ENCODE measurements at regions not wholly inside any gene's neighbourhood (a gene's known extent, or its start where the extent isn't known, plus 50 kb on each side); places are given as distances from the start of the nearest gene placed in this dataset.
"Not testable (repeated sequence)": the region's sequence is repeated elsewhere in the genome, so short reads cannot be mapped to it uniquely, and the experiment has no call there.

GRCh38 chr5:44756097-44756496 lies 52.6 kb upstream of the MRPS30 start:
- DNase-seq (ENCODE audit: low read depth), result not testable (repeated sequence)

GRCh38 chr5:44747396-44747795 lies 61.4 kb upstream of the MRPS30 start:
- no peak for DNase-seq (ENCODE audit: low read depth)

DNA sequence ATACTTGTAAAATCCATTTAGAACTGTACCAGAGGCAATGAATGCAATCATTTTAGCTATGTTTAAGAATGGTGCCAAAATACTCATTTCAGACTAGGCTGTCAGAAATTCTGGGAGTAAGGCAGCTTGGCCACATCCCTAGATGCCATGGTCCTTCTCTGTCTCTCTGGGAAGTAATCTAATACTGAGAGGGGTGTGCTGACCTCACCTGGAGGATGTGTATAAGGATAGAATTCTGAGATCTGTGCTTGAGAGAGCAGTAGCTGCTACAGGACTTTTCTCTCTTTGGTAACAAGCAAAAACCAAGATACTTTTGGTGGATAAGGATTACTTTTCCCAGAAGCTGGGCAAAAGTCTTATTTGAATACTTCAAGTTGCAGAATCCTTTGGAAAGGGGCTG lies 68.1 kb upstream of the MRPS30 start:
- DNase-seq (ENCODE audit: low read depth), result no peak

- no peak for DNase-seq (ENCODE audit: low read depth)
These were observed 79.2 kb upstream of the MRPS30 start for GRCh38 chr5:44729536-44729935.

GRCh38 chr5:44727100-44727499 lies 81.6 kb upstream of the MRPS30 start:
- DNase-seq (ENCODE audit: low read depth), result no peak

DNA sequence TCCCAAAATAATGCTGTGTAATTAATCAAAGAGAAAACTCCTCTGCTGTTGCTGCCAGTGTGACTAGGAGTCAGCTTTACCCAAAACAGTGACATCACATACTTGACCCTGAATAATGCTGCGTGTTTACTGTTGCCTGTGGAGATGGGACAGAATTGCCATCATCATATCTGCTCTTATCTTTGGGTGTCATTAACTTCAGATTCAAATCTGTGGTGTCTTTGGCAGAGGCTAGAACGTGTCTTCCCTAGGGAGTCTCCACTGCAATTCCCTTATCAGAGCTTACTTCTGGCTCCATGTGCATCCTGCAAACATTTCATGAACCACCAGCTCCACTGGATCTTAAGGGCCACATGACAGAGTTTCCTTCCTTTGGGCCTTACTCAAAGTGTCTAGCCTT lies 88.9 kb upstream of the MRPS30 start:
- no peak for DNase-seq (ENCODE audit: low read depth)

GRCh38 chr5:44714871-44715561 lies 93.7 kb upstream of the MRPS30 start:
- DNase-seq (ENCODE audit: low read depth), result no peak

DNA sequence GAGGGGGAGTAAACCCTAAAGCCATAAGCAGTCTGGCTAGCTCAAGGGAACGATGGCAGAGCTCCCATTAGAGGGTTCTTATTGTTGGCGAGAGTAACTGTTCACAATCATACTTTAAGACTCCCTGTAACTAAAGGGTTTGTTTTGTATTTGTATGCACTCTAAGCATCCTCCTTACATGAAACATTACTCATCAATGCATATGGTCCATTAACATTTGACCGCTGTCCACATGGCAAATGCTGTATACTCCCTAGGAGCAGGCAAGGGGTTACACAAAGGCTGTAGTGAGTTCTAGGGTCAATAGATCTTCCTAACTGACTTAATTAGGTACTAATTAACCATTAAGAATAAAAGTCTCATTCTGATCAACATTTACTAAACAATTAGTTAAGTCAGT lies 95.3 kb upstream of the MRPS30 start:
- DNase-seq (ENCODE audit: low read depth), result no peak

- DNase-seq (ENCODE audit: low read depth), result no peak
These were observed 96.8 kb upstream of the MRPS30 start for GRCh38 chr5:44711901-44712300.

DNA sequence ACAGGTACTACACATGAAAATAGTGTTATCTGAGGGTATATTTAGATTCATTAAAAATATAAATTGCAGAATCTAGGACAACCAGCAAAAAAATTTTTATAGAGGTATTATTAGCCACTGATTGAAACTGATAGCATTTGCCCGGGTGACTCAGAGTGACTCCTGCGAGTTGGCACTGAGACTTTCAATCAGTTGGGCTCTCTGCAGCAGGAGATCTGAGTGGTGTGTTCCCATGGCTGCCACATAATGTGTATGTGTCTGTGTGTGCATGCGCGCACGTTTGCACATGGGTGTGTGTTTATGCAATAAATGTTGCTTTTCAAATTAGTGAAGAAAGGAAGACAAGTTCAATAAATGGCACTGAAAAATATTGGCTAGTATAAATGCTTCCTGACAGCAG lies 100.1 kb upstream of the MRPS30 start:
- no peak for DNase-seq (ENCODE audit: low read depth)

- no peak for DNase-seq (ENCODE audit: low read depth)
These were observed 101.0 kb upstream of the MRPS30 start for GRCh38 chr5:44707721-44708120.

DNA sequence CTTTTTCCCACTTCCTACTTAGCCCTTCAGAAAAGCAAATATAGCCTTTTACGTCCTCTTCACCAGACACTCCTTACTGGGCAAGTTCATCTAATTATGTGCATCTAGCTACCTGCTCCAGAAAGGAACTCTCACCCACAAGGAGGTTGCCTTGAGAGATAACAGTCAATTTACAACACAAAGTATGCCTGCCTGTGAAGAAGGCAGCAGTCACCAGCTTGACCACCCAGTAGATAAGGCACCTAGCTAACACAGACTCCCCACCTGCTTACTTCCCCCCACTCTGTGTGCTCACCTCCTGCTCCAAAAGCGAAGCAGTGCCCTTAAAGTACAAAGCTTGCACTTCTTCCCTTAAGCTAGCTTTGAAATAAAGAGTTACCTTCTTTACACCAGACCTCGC lies 111.7 kb upstream of the MRPS30 start:
- DNase-seq (ENCODE audit: low read depth), result no peak

DNA sequence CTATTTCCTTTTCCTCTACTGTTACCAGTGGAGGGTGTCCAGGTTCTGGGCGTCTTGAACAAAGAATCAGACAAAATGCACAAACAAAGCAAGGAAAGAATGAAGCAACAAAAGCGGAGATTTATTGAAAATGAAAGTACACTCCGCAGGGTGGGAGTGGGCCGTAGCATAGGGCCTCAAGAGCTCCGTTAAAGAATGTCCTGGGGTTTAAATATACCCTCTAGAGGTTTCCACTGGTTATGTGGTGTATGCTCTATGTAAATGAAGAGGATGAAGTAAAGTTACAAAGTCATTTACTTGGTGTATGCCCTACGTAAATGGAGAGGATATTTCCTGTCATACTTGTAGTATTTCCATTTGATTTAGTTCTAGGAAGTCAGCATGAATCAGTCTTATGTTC lies 113.5 kb upstream of the MRPS30 start:
- DNase-seq (ENCODE audit: low read depth), result no peak

DNA sequence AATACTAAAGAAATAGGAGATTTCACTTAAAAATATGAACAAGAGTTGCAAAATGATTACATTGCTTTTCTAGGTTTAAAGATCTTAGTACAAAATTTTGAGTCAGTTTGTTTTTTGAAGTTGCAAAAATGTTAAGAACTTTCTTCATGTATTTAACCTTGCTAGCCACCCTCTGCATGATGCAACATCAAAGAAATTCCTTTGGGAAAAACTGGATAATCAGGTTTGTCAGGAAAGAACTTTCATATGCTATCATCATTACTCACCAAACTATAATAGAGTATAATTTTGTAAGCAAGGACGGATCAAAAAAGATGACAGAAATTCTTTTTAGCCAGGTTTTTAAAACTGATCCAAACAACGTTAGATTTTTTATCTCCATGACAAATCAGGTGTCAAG lies 116.9 kb upstream of the MRPS30 start:
- no peak for DNase-seq (ENCODE audit: low read depth)

DNA sequence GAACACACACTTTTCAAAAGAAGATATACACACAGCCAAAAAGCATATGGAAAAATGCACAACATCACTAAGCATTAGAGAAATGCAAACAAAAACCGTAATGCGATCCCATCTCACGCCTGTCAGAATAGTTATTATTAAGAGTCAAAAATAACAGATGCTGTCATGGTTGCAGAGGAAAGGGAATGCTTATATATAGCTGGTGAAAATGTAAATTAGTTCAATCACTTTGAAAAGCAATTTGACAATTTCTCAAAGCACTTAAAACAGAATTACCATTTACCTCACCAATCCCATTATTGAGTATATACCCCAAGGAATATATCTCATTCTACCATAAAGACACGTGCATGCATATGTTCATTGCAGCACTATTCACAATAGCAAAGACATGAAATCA lies 126.8 kb upstream of the MRPS30 start:
- no peak for DNase-seq (ENCODE audit: low read depth)

DNA sequence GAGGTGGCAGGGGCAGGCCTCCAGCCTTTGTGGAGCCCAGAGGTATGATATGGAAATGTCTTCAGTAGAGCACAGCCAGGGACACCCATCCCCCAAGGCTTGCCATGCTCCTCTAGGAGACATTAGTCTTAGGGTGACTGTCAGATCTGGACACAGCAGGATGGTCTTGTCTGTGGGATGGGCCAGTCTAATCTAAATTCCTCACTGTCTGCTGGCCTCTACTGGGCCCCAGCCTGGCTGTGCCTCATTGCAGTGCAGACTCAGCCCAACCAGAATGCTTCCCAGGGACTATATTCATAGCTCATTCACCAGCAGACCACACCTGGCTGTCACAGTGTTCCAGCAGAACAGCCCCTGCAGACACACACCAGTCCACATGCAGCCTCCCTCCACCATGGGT lies 129.5 kb upstream of the MRPS30 start:
- DNase-seq (ENCODE audit: low read depth), result no peak

DNA sequence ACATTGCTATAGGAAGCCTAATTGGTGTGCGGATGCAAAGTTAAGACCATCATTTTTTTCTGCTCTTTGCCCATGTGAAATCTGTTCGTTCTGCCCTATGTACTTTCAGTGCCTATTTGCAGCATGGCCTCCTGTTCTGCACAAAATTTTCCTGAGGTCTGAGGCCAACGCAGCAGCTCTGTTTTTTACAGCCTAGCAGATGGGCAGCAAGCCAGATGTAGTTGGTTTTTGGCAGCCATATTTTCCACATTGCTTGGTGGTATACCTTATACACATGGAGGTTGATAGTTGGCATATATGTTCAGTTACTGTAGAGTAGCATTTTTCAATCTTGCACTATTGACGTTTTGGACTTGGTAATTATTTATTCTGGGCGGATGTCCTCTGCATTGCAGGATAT lies 133.5 kb upstream of the MRPS30 start:
- no peak for DNase-seq (ENCODE audit: low read depth)

DNA sequence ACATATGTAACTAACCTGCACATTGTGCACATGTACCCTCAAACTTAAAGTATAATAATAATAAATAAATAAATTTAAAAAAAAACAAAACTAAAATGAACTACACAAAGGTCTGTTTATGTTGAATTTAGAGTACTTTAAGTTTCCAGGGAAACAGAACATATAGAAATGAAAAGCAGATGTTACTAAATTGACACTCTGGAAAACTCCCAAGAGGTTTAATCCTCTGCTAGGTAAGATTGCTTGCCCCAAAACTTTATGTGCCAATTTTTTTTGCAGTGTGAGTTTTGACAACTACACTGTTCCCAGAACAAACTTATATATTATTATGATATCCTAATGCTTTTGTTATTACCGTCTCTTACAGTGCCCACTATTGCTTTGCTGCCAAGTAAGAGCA lies 134.3 kb upstream of the MRPS30 start:
- DNase-seq (ENCODE audit: low read depth), result no peak

DNA sequence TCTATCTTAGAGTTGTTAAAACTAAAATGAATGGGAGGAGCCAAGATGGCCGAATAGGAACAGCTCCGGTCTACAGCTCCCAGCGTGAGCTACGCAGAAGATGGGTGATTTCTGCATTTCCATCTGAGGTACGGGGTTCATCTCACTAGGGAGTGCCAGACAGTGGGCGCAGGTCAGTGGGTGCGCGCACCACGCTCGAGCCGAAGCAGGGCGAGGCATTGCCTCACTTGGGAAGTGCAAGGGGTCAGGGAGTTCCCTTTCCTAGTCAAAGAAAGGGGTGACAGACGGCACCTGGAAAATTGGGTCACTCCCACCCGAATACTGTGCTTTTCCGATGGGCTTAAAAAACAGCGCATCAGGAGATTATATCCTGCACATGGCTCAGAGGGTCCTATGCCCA lies 140.3 kb upstream of the MRPS30 start:
- DNase-seq (ENCODE audit: low read depth), result not testable (repeated sequence)

- peak; percentile 40 for DNase-seq (ENCODE audit: low read depth)
These were observed 143.5 kb upstream of the MRPS30 start for GRCh38 chr5:44665101-44665701.

GRCh38 chr5:44664711-44665100 lies 144.0 kb upstream of the MRPS30 start:
- no peak for DNase-seq (ENCODE audit: low read depth)

- DNase-seq (ENCODE audit: low read depth), result no peak
These were observed 144.6 kb upstream of the MRPS30 start for GRCh38 chr5:44663991-44664710.

DNA sequence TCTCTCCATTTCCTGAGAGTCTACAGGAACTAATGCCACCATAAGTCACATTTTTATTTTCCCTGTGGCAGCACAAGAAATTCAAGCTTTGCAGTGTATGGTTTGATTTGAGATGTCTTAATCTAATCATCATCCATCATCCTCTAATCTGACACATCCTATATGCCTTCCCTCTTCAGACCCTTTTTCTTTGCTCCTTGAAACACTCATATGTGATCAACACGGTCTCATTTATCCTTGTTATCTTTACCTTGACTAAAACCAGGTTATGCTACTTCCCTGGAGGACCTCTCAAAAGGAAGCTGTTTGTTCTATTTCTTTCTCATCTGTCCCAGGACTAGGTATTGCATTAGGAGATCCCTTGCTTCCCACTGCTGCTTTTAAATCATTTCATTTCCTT lies 146.9 kb upstream of the MRPS30 start:
- no peak for DNase-seq (ENCODE audit: low read depth)

- no peak for DNase-seq (ENCODE audit: low read depth)
These were observed 148.5 kb upstream of the MRPS30 start for GRCh38 chr5:44660251-44660650.
